Fibroblast of skin of abdomen (primary cell): ENCODE measurements at regions not wholly inside any gene's neighbourhood (a gene's known extent, or its start where the extent isn't known, plus 50 kb on each side); places are given as distances from the start of the nearest gene placed in this dataset.
"Not testable (repeated sequence)": the region's sequence is repeated elsewhere in the genome, so short reads cannot be mapped to it uniquely, and the experiment has no call there.

ENCODE experiments used
- DNase-seq: peaks from one replicate; pipeline ENCODE4 v3.0.0-alpha.2; 2013

- DNase-seq = no peak
Measured at GRCh38 chr20:46785958-46786357, 76.5 kb downstream of the SLC2A10 start.

- DNase-seq = no peak
Measured at GRCh38 chr20:46786566-46786965, 77.1 kb downstream of the SLC2A10 start.

- no peak for DNase-seq
Measured at GRCh38 chr20:46787991-46788762, 78.7 kb downstream of the SLC2A10 start.

- DNase-seq = not testable (repeated sequence)
Measured at GRCh38 chr20:46788763-46789091, 79.3 kb downstream of the SLC2A10 start.

GRCh38 chr20:46789339-46790028, 80.0 kb downstream of the SLC2A10 start:
- no peak for DNase-seq

- no peak for DNase-seq
Measured at GRCh38 chr20:46791722-46792416, 82.4 kb downstream of the SLC2A10 start.

GRCh38 chr20:46797206-46797605, 87.8 kb downstream of the SLC2A10 start:
- DNase-seq = no peak

GRCh38 chr20:46798430-46798829, 89.0 kb downstream of the SLC2A10 start:
- DNase-seq = no peak

GRCh38 chr20:46799781-46800408, 90.4 kb downstream of the SLC2A10 start:
- no peak for DNase-seq

GRCh38 chr20:46800409-46800804, 91.0 kb downstream of the SLC2A10 start:
- no peak for DNase-seq

- DNase-seq = no peak
Measured at GRCh38 chr20:46801003-46801702, 91.7 kb downstream of the SLC2A10 start.

- no peak for DNase-seq
Measured at GRCh38 chr20:46802722-46803121, 91.9 kb upstream of the EYA2 start.

- no peak for DNase-seq
Measured at GRCh38 chr20:46803123-46804020, 91.3 kb upstream of the EYA2 start.

- no peak for DNase-seq
Measured at GRCh38 chr20:46804126-46804525, 90.5 kb upstream of the EYA2 start.

GRCh38 chr20:46805836-46806235, 88.8 kb upstream of the EYA2 start:
- DNase-seq = no peak

GRCh38 chr20:46807998-46808397, 86.6 kb upstream of the EYA2 start:
- no peak for DNase-seq

GRCh38 chr20:46808565-46808964, 86.1 kb upstream of the EYA2 start:
- DNase-seq = no peak

GRCh38 chr20:46809706-46810360, 84.8 kb upstream of the EYA2 start:
- no peak for DNase-seq

GRCh38 chr20:46810448-46811223, 84.0 kb upstream of the EYA2 start:
- no peak for DNase-seq
